ENCODE measurements at regions not wholly inside any gene's neighbourhood (a gene's known extent, or its start where the extent isn't known, plus 50 kb on each side); places are given as distances from the start of the nearest gene placed in this dataset.
"Not testable (repeated sequence)": the region's sequence is repeated elsewhere in the genome, so short reads cannot be mapped to it uniquely, and the experiment has no call there.

DNA sequence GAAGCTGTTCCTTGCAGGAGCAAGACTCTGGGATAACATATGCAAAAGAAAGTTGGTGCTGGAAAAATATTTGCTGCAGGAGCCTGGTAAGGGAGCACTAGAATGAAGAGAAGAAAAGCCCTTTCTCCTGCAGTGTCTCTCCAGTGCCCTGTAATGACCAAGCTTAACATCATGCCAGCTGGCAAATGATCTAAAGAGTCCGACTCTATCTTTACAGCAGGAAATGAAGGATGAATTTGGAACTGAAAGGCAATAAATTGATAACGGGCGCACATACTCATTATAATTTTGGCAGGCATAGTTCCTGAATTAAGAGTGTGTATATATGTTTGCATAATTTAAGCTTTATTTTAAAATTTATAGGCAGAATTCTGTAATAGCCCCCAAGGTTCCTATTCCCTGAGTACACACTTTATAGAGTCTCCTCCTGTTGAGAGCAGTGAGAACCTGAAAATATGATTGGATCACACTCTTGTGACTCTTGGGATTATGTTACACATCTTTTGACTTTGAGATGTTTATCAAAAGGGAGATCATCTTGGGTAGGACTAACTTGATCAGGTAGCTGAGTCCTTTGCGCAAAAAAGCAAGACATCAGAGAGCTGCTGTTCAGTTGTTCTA, 299.0 kb upstream of the MBL2 start:
- DNase-seq (ENCODE audit: low spot score) = no peak

DNA sequence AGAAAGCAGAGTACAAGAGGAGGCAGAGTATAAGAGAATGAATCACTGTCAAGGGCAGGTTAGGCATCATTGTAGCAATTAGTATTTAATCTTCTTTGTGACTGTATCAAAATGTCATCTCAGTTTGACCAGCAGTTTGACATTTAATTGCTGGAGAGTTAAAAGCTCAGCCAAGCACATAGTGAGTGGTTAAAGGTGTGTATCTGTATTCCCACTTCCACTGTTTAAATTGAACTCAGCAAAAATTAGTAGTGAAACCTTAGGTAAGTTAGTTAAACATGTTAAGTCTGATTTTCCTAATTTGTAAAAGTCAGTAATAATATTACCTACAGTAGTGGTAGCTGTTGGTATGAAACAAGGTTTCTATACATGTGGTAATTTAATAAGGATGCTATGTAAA, 296.4 kb upstream of the MBL2 start:
- DNase-seq (ENCODE audit: low spot score) = no peak

- no peak for DNase-seq (ENCODE audit: low spot score)
Observed at GRCh38 chr10:53064614-53065013, 292.0 kb upstream of the MBL2 start.

DNA sequence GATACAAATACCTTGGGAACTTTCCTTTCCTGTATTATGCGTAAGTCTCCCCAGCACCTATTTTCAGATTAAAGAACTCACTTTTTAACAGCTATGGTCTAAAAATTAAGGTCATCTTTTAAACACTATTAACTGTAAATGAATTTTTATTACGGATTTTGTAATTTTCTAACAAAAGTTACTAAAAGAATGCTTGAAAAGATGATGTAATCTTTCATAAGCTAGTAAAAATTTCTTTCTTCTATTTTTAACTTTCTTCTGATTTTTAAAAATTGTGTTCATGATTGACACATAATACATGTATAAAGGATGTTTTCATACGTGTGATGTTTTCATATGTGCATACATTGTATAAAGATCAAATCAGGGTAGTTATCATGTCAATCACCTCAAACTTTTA, 291.2 kb upstream of the MBL2 start:
- no peak for DNase-seq (ENCODE audit: low spot score)

DNA sequence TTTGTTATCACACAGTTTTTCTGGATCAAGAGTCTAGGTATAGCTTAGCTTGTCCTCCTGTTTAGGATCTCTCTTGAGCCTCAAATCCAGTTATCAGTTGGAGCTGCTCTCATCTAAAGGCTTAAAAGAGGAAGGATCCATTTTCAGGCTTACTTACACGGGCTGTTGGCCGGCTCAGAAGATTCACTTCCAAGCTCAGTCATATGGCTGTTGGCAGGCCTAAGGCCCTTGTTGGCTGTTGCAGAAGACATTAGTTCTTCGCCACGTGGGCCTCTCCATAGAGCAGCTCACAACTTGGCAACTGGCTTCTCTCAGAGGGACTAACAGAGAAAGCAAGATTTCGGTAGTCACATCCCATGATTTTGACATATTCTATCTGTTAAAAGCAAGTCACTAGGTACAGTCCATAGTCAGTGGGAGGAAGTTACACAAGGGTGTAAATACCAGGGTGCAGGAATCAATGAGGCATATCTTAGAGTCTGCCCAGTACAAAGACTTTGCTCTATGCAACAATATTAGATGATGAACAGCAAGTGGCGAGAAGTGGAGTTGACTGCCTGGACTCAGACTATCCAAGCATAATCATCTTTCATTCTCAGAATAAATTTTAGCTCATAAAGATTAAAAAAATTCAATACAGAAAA, 280.1 kb upstream of the MBL2 start:
- no peak for DNase-seq (ENCODE audit: low spot score)

- no peak for DNase-seq (ENCODE audit: low spot score)
Observed at GRCh38 chr10:53045315-53045714, 272.7 kb upstream of the MBL2 start.

GRCh38 chr10:53035823-53036222, 263.2 kb upstream of the MBL2 start:
- not testable (repeated sequence) for DNase-seq (ENCODE audit: low spot score)

DNA sequence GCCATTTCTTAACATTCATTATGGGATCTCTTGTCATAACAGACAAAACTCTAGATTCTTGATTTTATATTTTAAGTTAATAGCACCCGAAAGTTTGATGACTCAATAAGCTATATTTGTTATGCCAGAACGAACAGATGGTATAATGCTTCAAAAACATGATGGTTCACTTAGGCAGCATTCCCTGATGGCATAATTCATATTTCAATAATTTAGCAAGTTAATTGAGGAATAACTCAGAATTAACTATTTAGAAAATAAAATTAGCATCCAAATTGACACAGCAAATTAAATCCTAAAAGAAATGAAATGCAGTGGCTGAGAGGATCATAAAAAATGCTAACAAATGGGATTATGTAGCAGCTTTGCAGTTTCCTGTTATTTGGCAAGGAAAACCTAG, 260.8 kb upstream of the MBL2 start:
- DNase-seq (ENCODE audit: low spot score) = no peak

DNA sequence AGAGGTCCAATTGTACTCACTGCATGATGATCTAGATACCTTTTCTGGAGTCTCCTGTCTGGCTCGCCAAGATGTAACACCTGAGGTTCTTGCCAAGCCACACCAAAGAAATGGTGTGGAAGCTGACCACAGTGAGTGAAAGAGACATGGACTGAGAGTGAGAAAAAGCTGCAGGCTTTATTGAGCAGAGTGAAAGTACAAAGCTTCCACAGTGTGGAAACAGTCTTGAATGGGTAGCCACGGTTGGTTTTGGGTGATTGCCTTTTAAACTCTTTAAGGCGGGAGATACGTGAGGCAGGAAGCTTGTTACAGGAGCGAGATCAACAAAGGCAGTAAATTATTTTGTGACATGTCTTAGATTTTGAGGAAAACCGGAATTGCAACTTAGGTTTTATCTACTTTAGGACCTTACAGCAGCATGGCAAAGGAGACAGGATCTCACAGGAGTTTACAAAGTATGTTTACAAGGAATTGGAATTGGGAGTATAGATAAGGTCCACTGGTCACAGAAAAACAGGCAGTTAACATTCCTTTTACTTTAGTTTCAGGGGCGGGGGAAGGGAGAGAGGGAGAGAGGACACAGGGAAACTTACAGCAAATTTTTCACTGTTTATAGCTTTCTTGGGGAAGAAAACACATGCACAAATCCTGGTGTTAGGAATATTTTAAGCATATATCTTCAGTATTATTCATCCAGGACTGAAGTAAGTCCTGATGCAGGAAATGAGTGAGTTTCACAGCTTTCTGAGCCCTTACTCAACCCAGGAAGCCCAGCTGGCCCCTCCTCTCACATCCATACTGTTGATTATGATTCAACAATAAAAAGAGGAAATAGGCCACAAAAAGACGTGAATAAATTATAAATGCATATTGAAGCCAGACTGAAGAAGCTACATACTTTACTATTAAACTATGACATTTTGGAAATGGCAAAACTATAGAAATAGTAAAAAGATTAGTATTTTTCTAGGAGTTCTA, 257.6 kb upstream of the MBL2 start:
- not testable (repeated sequence) for DNase-seq (ENCODE audit: low spot score)

DNA sequence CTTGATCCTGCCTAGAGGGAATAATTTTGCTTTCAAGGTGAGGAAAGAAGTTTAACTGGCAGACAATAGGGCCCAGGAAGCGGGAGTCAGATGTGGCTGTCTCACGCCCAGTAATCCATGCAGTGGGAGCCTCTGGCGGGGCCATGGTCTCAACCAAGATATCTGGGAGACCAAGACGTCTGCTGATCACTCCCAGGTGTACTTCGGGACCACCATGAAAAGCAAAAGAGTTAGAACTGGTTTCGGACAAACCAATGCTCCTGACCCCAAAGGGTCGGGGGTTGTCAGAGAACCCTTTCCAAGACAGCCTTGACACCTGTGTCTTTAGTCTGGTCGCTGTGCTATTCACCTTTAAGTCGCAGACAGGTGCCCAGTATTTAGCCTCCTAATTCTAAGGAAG, 256.9 kb upstream of the MBL2 start:
- no peak for DNase-seq (ENCODE audit: low spot score)

DNA sequence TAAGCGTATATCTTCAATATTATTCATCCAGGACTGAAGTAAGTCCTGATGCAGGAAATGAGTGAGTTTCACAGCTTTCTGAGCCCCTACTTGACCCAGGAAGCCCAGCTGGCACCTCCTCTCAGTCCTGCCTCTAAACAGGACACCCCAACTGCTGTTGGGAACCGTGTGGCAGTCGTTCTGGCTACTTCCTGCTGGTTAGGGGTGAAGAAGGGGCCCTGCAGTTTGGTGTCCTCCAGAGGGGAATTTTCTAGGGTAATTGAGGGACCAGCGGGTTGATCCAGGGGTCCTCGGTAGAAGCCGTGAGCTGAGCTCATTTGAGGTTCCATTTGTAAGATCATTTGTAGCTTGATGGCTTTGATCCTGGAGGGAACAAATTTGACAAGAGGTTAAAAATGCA, 253.2 kb upstream of the MBL2 start:
- DNase-seq (ENCODE audit: low spot score) = not testable (repeated sequence)

DNA sequence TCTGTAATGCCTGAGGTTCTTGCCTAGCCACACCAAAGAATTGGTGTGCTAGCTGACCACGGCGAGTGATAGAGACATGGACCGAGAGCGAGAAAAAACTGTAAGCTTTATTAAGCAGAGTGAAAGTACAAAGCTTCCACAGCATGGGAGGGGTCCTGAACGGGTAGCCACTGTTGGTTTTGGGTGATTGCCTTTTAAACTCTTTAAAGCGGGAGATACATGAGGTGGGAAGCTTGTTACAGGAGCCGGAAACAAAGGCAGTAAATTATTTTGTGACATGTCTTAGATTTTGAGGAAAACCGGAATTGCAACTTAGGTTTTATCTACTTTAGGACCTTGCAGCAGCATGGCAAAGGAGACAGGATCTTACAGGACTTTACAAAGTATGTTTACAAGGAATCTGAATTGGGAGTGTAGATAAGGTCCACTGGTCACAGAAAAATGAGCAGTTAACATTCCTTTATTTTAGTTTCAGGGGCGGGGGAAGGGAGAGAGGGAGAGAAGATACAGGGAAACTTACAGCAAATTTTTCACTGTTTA, 252.7 kb upstream of the MBL2 start:
- DNase-seq (ENCODE audit: low spot score) = no peak

DNA sequence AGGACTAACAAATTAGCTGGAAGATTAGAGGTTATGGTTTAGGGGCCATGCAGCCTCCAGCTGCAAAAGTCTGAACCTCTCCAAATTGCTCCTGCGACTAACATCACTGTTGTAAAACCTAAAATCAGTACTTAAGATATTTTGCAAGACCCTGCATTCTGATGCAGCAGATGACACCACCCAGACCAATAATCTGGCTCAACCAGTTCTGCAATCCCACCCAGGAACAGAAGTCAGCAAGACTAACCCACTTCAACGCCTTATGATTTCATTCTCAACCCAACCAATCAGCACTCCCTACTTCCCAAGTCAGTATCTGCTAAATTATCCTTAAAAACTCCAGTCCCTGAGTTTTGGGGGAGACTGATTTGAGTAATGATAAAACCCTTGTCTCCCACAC, 250.8 kb upstream of the MBL2 start:
- no peak for DNase-seq (ENCODE audit: low spot score)

- DNase-seq (ENCODE audit: low spot score) = no peak
Observed at GRCh38 chr10:53022611-53023088, 250.1 kb upstream of the MBL2 start.

DNA sequence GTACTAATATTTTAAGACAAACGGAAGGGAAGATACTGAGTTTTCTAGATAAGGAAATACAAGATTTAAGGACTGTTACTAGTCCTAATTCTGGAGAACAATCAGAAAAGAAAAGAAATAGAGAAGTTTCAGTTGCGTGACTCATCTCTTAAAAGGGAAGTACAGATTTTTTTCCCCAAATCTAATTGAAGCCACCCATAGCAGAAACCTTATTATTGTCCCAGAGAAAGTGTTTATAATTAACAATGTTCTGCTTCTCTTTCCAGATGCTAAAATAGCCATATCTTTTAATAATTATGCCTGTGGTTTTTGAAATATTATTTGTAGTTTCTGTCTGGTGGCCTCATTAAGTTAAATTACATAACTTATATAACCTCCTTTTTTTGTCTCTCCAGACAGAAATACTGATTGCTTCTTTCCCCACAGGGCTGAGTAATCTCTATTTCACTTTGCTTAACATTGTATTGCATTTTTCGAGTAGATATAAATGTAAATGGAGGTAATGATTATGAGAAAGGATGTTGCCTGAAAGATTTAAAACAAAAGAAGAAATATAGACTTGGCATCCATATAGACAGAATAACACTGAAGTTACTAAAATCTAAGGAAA, 240.7 kb upstream of the MBL2 start:
- DNase-seq (ENCODE audit: low spot score) = no peak

DNA sequence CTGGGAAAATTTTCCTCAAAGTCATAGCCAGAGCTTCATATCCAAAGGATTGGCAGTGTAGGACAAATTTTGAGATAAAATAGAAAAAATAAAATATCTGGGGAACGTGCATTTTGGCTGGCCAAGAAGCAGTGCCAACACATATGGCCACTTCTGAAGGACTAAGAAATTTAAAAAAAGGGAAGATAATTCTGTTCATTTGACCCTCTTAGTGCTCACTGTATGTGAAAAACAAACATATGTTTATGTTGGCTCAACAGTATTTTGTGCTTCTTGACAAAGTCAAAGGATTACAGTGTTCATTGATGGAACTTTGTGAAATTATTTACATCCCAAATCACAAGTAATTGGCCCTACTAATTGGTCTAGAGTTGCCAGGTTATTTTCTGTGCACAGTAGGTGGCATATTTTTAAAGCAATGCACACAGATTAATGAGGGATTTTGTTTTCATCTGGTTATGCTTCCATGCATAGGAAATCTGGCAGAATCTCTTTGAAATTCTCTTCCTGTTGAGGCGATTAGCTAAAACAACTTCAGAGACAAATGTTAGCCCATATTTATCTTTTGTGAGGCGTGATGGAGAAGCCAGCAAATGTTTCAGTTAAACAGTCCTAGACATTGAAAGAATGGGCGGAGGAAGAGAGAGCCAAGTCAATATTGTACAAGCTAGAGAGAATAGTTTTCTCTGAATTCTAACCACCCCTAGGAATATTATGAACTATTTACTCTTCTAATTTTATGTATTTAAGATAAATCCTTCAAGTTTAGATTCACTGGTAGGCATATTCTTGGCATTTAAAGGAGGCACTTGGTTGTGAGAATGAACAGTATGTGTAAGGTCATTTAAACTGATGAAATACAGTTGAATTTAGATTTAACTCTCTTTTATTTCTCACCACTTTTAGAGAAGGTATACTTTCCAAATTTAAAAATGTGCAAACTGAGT, 237.7 kb upstream of the MBL2 start:
- DNase-seq (ENCODE audit: low spot score) = no peak

DNA sequence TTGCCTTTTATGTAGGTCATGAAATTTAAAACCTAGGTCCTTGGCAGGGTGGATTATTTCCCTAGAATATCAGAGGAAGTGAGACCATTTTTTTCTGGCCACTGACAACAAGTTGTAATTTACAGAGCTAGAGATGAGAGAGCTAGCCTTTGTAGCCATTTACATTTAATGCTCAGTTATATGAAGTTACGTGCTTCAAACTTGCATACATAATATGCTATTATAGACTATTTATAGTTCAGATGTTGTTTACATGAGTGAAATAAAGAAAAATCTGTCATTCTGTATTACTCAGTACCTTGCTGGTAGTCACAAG, 234.9 kb upstream of the MBL2 start:
- DNase-seq (ENCODE audit: low spot score) = no peak

DNA sequence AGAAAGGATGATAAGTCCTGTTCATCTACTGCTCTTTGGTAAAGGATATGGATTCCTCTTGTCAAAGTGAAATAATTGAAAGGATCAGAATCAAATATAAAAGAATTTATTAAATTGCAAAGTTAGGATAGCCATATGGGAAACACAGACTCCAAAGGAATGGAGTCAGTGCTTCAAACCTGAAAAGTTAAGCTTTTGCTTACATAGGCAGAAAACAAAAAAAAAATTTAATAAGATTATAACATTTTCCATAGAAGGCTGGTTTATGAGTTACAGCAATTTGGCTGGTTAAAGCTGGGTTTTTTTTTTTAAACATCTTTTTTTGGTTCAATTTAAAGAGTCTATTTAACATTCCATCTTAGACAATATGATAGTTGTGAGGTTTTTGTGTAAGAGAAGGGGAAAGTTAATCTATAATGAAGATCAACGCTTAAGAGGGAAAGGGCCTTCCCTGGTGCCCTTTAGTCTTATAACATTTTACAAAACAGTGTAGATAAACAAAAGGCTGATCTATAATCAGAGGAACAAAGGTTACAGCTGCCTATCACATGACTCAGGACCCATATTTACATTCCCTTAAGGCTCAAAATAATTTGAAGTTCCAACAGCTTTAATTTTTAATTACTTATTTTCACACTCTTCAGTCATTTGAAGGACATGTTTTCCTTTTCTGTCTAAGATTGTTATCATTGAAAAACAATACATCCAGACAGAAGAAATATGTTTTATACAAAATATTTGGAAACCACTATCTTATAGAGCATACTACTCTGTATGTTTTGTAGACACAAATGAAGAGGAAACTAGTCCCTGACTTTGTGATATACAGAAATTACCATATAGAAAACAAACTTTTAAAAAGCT, 234.3 kb upstream of the MBL2 start:
- no peak for DNase-seq (ENCODE audit: low spot score)

DNA sequence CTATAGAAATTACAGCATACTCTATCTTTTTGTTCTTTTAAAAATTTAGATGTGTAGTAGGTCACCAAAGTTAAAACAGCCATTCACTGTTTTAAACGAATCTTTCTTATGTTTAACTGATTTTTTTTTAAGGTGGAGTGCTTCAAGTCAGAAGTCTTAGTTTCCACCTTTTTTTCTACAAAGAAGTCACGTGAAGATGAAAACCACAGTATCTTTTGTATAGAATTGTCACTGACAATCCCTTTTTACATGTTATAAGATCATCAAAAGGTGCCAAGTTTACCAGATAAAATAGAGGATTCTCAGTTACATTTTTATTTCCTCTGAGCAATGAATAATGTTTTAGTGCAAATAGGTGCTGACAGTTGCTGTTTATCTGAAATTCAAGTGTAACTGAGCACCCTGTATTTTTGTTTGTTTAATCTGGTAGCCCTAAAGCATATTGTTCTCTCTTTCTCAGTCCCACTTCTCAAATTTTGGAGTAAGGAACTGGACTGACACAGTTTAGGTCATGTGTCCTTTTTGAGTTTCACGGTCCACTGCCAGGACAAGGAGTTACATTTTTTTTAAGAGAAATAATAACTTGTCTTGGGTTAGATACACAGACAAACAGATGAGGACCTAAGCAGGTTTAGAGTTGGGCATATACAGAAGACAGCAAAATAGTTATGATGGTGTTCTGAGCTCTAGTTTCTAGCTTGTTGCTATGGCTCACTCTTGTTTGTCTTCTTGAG, 233.2 kb upstream of the MBL2 start:
- no peak for DNase-seq (ENCODE audit: low spot score)

DNA sequence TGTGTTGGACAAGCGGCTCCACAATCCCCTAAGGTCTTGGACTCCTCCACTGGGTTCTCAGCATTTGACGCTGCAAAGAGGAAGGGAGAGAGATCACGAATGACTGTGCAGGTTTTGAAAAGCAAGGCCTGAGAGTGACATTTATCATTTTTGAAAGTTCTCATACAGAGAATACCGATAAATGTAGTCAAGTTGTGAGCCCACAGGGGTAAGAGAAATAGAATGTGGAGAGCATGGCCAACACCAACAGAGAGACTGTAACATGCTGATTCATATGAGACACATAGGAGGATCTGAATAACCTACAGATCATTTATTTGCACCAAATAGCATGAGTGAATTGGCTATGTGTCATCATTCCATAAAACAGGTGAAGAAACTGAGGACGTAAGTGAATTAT, 230.5 kb upstream of the MBL2 start:
- no peak for DNase-seq (ENCODE audit: low spot score)
